Adrenal gland (tissue), 9 donors: ENCODE measurements at regions not wholly inside any gene's neighbourhood (a gene's known extent, or its start where the extent isn't known, plus 50 kb on each side); places are given as distances from the start of the nearest gene placed in this dataset.
A peak's percentile ranks its signal among the peaks of the same experiment; 100 is the strongest.

ENCODE experiments used
- DNase-seq, 7 donors: peaks; one replicate each; pipeline ENCODE4 v3.0.0-alpha.2; 2019 to 2020
- H3K27ac ChIP-seq, 5 donors: fragments of 200-600 bp; sonication (generic) in 4 of 5; 1 replicate in 3 of 5; 2 replicates in 2 of 5; pipeline versions ENCODE4 v1.5.1 to v1.8.0; 2016 to 2020; ENCODE audit warnings: mild to moderate bottlenecking in 1 of 5
- H3K27me3 ChIP-seq: fragments of 200-600 bp; 2 replicates; pipeline ENCODE4 v1.8.0; 2021
- H3K36me3 ChIP-seq, 2 donors: fragments of 200-600 bp; replicated peaks in 1 of 2; 1 replicate in 1 of 2; 2 replicates in 1 of 2; pipeline versions ENCODE4 v1.5.1 to v1.8.0; 2018 to 2022
- H3K4me1 ChIP-seq, 2 donors: fragments of 200-600 bp; replicated peaks in 1 of 2; 1 replicate in 1 of 2; 2 replicates in 1 of 2; pipeline versions ENCODE4 v1.5.1 to v1.8.0; 2018 to 2021
- H3K4me3 ChIP-seq, 4 donors: fragments of 200-600 bp; sonication (generic) in 3 of 4; one replicate each; pipeline ENCODE4 v1.5.1; 2016 to 2018
- H3K9me3 ChIP-seq, 3 donors: fragments of 200-600 bp; sonication (generic) in 1 of 3; replicated peaks in 1 of 3; 1 replicate in 2 of 3; 2 replicates in 1 of 3; pipeline versions ENCODE4 v1.5.1 to v1.8.0; 2016 to 2021
- POLR2A ChIP-seq, 2 donors: fragments of 450-650 bp; IDR thresholded peaks; one replicate each; pipeline ENCODE4 v1.6.1; 2017; ENCODE audit warnings: antibody characterized with exemption in 2 of 2, mild to moderate bottlenecking in 2 of 2, moderate library complexity in 1 of 2
- WGBS, 4 donors: extraction: QIAGEN DNeasy Blood & Tissue Kit in 2 of 4; methylation state at CpG; one replicate each; pipeline versions ENCODE4 v1.1.5 to v1.1.7; 2013 to 2017; 5-methylcytosine and 5-hydroxymethylcytosine counted together
- intact Hi-C, 2 donors: fragments of 100-400 bp; cut with DNase I; formaldehyde crosslinking; loops; one replicate each; pipeline versions ENCODE4 v1.14.1 to v1.15.0; 2022 to 2023
- TF ChIP-seq, protein P1 (sequence below), 6 experiments: fragments of 450-650 bp in 4 of 6; fragments of 200-600 bp in 2 of 6; sonication (generic) in 1 of 6; IDR thresholded peaks; 1 replicate in 5 of 6; 2 replicates in 1 of 6; pipeline versions ENCODE4 v1.5.1 to v1.8.0; 2016 to 2021; ENCODE audit warnings: antibody characterized with exemption in 6 of 6, mild to moderate bottlenecking in 2 of 6, moderate library complexity in 1 of 6
- donor health status: healthy with polysubstance abuse.
- donor health status: Bipolar disorder and iron deficiency.
- donor health status: DM: yes; HTN: yes; CAD: no.
- donor health status: DM: no; HTN: no; CAD: no.
- donor health status: DM: no; HTN: no; CAD: no.

DNA sequence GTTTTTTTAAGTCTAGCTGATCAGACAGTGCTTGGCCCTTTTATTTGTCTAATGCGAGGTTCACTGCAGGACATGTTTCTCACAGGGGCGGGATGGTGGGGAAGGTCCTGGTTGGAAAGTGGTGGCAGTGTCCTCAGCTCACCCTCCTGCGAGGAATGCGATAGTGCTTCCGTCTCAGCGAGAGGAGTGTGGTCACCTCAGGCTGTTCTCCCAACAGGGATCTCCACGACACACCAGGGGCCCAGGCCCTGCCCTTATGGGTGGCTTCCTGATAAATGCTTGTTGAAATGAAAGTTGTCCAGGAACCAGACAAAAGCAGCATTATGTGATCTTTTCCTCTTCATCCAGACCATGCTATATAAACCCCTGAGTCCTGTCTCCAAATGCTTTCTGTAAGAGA, 70.1 kb downstream of the BOLA3 start:
- WGBS, 4 donors = 71 to 89% (median 73%) methylated on average over 7 of the region's 7 CpGs
- H3K4me1 ChIP-seq = no peaks in the 10 kb centered on the region
- DNase-seq = peak in 2 of 7 donors; percentile 24 to 66
- peaks cover 0 to 6% of the 10 kb centered on the region in 2 donors for H3K36me3 ChIP-seq
- H3K27me3 ChIP-seq = no peaks in the 10 kb centered on the region
- H3K9me3 ChIP-seq = no peaks in the 10 kb centered on the region
- intact Hi-C loops = loop anchor here in 1 of 2 donors (10.0 kb wide), 1 partner anchor 83 kb away; no protein-coding TSS in a partner anchor
- TF ChIP-seq, protein P1, sequence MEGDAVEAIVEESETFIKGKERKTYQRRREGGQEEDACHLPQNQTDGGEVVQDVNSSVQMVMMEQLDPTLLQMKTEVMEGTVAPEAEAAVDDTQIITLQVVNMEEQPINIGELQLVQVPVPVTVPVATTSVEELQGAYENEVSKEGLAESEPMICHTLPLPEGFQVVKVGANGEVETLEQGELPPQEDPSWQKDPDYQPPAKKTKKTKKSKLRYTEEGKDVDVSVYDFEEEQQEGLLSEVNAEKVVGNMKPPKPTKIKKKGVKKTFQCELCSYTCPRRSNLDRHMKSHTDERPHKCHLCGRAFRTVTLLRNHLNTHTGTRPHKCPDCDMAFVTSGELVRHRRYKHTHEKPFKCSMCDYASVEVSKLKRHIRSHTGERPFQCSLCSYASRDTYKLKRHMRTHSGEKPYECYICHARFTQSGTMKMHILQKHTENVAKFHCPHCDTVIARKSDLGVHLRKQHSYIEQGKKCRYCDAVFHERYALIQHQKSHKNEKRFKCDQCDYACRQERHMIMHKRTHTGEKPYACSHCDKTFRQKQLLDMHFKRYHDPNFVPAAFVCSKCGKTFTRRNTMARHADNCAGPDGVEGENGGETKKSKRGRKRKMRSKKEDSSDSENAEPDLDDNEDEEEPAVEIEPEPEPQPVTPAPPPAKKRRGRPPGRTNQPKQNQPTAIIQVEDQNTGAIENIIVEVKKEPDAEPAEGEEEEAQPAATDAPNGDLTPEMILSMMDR (IDR thresholded peaks at IDR 0.05) = no peak
- no peak for TF ChIP-seq POLR2A (IDR thresholded peaks at IDR 0.05)
- H3K4me3 ChIP-seq = no peak overlapping the region
- H3K27ac ChIP-seq = no peak overlapping the region

- intact Hi-C loops = loop anchor here in 1 of 2 donors (10.0 kb wide), 1 partner anchor 84 kb away; no protein-coding TSS in a partner anchor
- Histone ChIP-seq H3K4me1 (no peaks in the 10 kb centered on the region), H3K4me3 (no peak overlapping the region)
These were observed 69.2 kb downstream of the BOLA3 start for GRCh38 chr2:74078466-74078865.

DNA sequence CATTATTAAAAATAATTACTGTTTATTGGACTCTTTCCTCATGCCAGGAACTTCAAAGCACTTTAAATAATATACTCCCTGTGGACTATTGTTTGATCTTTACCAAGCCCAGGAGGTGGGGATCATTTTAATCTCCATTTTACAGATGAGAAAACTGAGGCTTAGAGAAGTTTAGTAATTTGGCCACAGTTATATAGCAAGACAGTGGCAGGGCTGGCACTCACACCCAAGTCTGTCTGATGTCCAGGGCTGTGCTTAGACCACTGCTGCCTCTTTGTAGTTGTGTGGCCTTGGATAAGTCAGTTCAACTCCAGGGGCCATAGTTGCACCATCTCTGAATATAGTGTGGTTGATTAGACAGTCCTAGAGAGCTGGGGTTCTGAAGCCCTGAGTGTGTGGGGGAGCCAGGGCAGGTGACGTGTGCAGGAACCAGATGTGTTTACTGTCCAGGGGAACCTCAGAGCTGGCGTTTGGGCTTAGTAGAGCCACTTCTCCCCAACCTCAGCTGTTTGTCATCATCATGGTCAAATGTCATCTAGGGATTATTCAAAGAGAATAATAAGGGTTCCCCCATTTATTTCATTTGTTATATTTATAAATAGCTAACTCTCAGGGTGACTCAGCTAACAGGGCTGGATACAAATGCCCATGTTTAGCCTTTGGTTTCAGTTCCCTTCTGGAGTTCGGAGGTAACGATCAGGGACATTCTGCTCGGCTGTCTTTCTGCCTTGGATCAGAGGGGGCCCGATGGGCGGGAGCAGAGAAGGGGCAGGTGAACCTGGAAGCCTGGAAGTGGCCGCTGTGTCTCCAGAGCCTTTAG, 68.0 kb downstream of the BOLA3 start:
- H3K4me3 ChIP-seq = no peak overlapping the region
- no peaks in the 10 kb centered on the region for H3K9me3 ChIP-seq
- H3K27me3 ChIP-seq = no peaks in the 10 kb centered on the region
- no peaks in the 10 kb centered on the region for H3K4me1 ChIP-seq
- 61 to 83% (median 70%) methylated on average over 8 of the region's 8 CpGs for WGBS, 4 donors
- DNase-seq = no peak
- no peak overlapping the region for H3K27ac ChIP-seq
- H3K36me3 ChIP-seq = peaks cover 0 to 6% of the 10 kb centered on the region in 2 donors
- intact Hi-C loops = loop anchor here in 1 of 2 donors (10.0 kb wide), 1 partner anchor 85 kb away; no protein-coding TSS in a partner anchor
- TF ChIP-seq, protein P1 (IDR thresholded peaks at IDR 0.05) = no peak
- TF ChIP-seq POLR2A (IDR thresholded peaks at IDR 0.05) = no peak

More at GRCh38 chr2:74078466-74078865, 69.2 kb downstream of the BOLA3 start:
- no peak overlapping the region for H3K27ac ChIP-seq
- H3K27me3 ChIP-seq = no peaks in the 10 kb centered on the region
- no peaks in the 10 kb centered on the region for H3K9me3 ChIP-seq
- TF ChIP-seq, protein P1 (IDR thresholded peaks at IDR 0.05) = no peak
- no peak for TF ChIP-seq POLR2A (IDR thresholded peaks at IDR 0.05)
- DNase-seq = no peak
- H3K36me3 ChIP-seq = peaks cover 0 to 6% of the 10 kb centered on the region in 2 donors

DNA sequence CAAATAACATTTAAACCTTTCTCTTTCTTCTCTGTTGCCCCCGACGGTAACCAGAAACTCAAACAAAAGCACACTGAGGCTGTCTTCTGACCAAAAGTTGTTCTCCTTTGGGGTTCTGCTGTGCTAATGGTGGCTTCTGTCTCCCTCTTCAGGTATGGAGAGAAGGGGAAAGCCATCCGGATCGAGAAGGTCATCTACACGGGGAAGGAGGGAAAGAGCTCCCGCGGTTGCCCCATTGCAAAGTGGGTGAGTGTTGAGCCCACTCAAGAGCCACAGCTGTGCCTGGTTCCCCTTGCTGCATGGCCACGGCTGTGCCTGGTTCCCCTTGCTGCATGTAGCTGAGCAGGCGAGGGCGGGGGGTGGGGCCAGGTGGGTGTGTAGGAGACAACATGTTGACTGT, 67.4 kb downstream of the BOLA3 start:
- peak in 1 of 7 donors; percentile 7 for DNase-seq
- intact Hi-C loops = no loop called here
- H3K4me1 ChIP-seq = no peaks in the 10 kb centered on the region

More for the DNA sequence above, 67.4 kb downstream of the BOLA3 start:
- H3K4me3 ChIP-seq = no peak overlapping the region
- WGBS, 4 donors = 66 to 78% (median 72%) methylated on average over 10 of the region's 10 CpGs
- H3K9me3 ChIP-seq = no peaks in the 10 kb centered on the region
- peaks cover 0 to 6% of the 10 kb centered on the region in 2 donors for H3K36me3 ChIP-seq
- H3K27ac ChIP-seq = no peak overlapping the region
- TF ChIP-seq, protein P1 (IDR thresholded peaks at IDR 0.05) = peak in 2 of 6 experiments; percentile 11 to 20
- TF ChIP-seq POLR2A (IDR thresholded peaks at IDR 0.05) = no peak
- H3K27me3 ChIP-seq = no peaks in the 10 kb centered on the region
